Stomach (tissue), 4 donors: ENCODE measurements at regions not wholly inside any gene's neighbourhood (a gene's known extent, or its start where the extent isn't known, plus 50 kb on each side); places are given as distances from the start of the nearest gene placed in this dataset.

Experiments used
- CTCF ChIP-seq, 7 experiments: fragments of 450-650 bp in 4 of 7; fragments of 200-600 bp in 3 of 7; sonication (generic) in 3 of 7; IDR thresholded peaks; one replicate each; pipeline ENCODE4 v1.5.1; 2016 to 2019; ENCODE audit warnings: antibody characterized with exemption in 7 of 7, control low read depth in 2 of 7, mild to moderate bottlenecking in 1 of 7
- EP300 ChIP-seq: sonication (generic); formaldehyde crosslinking; IDR thresholded peaks from one replicate; pipeline ENCODE4 v1.6.1; 2017; ENCODE audit warnings: antibody characterized with exemption

- no peak for TF ChIP-seq CTCF (IDR thresholded peaks at IDR 0.05)
- no peak for TF ChIP-seq EP300
Observed at GRCh38 chr6:139468178-139468819, 93.9 kb upstream of the CITED2 start.
